ENCODE measurements at regions not wholly inside any gene's neighbourhood (a gene's known extent, or its start where the extent isn't known, plus 50 kb on each side); places are given as distances from the start of the nearest gene placed in this dataset.
A peak's percentile ranks its signal among the peaks of the same experiment; 100 is the strongest.
"Not testable (repeated sequence)": the region's sequence is repeated elsewhere in the genome, so short reads cannot be mapped to it uniquely, and the experiment has no call there.

GRCh38 chr6:98384334-98384733 lies 450.0 kb upstream of the POU3F2 start:
- H3K4me1 ChIP-seq (ENCODE audit: control insufficient read depth, insufficient read depth, low read length), result no peaks in the 10 kb centered on the region
- no peaks in the 10 kb centered on the region for H3K27me3 ChIP-seq (ENCODE audit: control insufficient read depth, insufficient read depth, low read length)
- no peak overlapping the region for H3K27ac ChIP-seq (ENCODE audit: low read length)
- H3K27me3 Mint-ChIP-seq (ENCODE audit: low read depth in 2 of 2), result no peaks in the 10 kb centered on the region
- H3K4me3 ChIP-seq (ENCODE audit: low read length), result no peak overlapping the region
- no peaks in the 10 kb centered on the region for H3K4me1 Mint-ChIP-seq
- H3K36me3 ChIP-seq (ENCODE audit: control insufficient read depth, insufficient read depth, low read length), result no peaks in the 10 kb centered on the region
- no peaks in the 10 kb centered on the region for H3K36me3 Mint-ChIP-seq
- intact Hi-C loops (cut with micrococcal nuclease), result no loop called here
- no peak overlapping the region for H3K27ac Mint-ChIP-seq
- no peak for ATAC-seq
- H3K9me3 Mint-ChIP-seq, result peaks cover 8 to 17% of the 10 kb centered on the region in 2 donors
- WGBS (ENCODE audit: insufficient coverage), result 52% methylated on average over 4 of the region's 7 CpGs
- H3K4me3 Mint-ChIP-seq, result no peak overlapping the region
- DNase-seq, result no peak
- no peak for TF ChIP-seq CTCF (IDR thresholded peaks at IDR 0.05)
- no peaks in the 10 kb centered on the region for H3K9me3 ChIP-seq (ENCODE audit: control insufficient read depth, insufficient read depth, low read length)

- Histone ChIP-seq H3K27me3 (ENCODE audit: control insufficient read depth, insufficient read depth, low read length) (no peaks in the 10 kb centered on the region), H3K4me3 (ENCODE audit: low read length) (no peak overlapping the region), H3K9me3 (ENCODE audit: control insufficient read depth, insufficient read depth, low read length) (no peaks in the 10 kb centered on the region), H3K4me1 (ENCODE audit: control insufficient read depth, insufficient read depth, low read length) (no peaks in the 10 kb centered on the region), H3K27ac (ENCODE audit: low read length) (no peak overlapping the region), H3K36me3 (ENCODE audit: control insufficient read depth, insufficient read depth, low read length) (no peaks in the 10 kb centered on the region)
- intact Hi-C loops (cut with micrococcal nuclease), result no loop called here
- 88% methylated on average over 6 of the region's 6 CpGs for WGBS (ENCODE audit: insufficient coverage)
- no peaks in the 10 kb centered on the region for H3K36me3 Mint-ChIP-seq
- H3K4me1 Mint-ChIP-seq, result no peaks in the 10 kb centered on the region
- no peaks in the 10 kb centered on the region for H3K27me3 Mint-ChIP-seq (ENCODE audit: low read depth in 2 of 2)
- DNase-seq (no peak), ATAC-seq (no peak)
- H3K27ac Mint-ChIP-seq, result no peak overlapping the region
- H3K9me3 Mint-ChIP-seq, result peaks cover 8 to 15% of the 10 kb centered on the region in 2 donors
- TF ChIP-seq CTCF (IDR thresholded peaks at IDR 0.05), result no peak
- no peak overlapping the region for H3K4me3 Mint-ChIP-seq
Measured at GRCh38 chr6:98384801-98385200, 449.6 kb upstream of the POU3F2 start.

- no peaks in the 10 kb centered on the region for H3K4me1 ChIP-seq (ENCODE audit: control insufficient read depth, insufficient read depth, low read length)
- Mint-ChIP-seq H3K27me3 (ENCODE audit: low read depth in 2 of 2) (no peaks in the 10 kb centered on the region), H3K36me3 (no peaks in the 10 kb centered on the region), H3K4me3 (no peak overlapping the region), H3K9me3 (peaks cover 6 to 10% of the 10 kb centered on the region in 2 donors), H3K4me1 (no peaks in the 10 kb centered on the region), H3K27ac (no peak overlapping the region)
- no peak overlapping the region for H3K4me3 ChIP-seq (ENCODE audit: low read length)
- DNase-seq (no peak), ATAC-seq (no peak)
- H3K9me3 ChIP-seq (ENCODE audit: control insufficient read depth, insufficient read depth, low read length), result no peaks in the 10 kb centered on the region
- H3K36me3 ChIP-seq (ENCODE audit: control insufficient read depth, insufficient read depth, low read length), result no peaks in the 10 kb centered on the region
- intact Hi-C loops (cut with micrococcal nuclease), result no loop called here
- H3K27me3 ChIP-seq (ENCODE audit: control insufficient read depth, insufficient read depth, low read length), result no peaks in the 10 kb centered on the region
- TF ChIP-seq CTCF (IDR thresholded peaks at IDR 0.05), result no peak
- no CpG with 5 or more reads among the region's 1 CpG for WGBS (ENCODE audit: insufficient coverage)
- no peak overlapping the region for H3K27ac ChIP-seq (ENCODE audit: low read length)
Measured at GRCh38 chr6:98395610-98396166, 438.7 kb upstream of the POU3F2 start.

- peaks cover 9 to 12% of the 10 kb centered on the region in 2 donors for H3K9me3 Mint-ChIP-seq
- Histone ChIP-seq H3K4me3 (ENCODE audit: low read length) (no peak overlapping the region), H3K36me3 (ENCODE audit: control insufficient read depth, insufficient read depth, low read length) (no peaks in the 10 kb centered on the region), H3K27ac (ENCODE audit: low read length) (no peak overlapping the region), H3K9me3 (ENCODE audit: control insufficient read depth, insufficient read depth, low read length) (no peaks in the 10 kb centered on the region), H3K4me1 (ENCODE audit: control insufficient read depth, insufficient read depth, low read length) (no peaks in the 10 kb centered on the region), H3K27me3 (ENCODE audit: control insufficient read depth, insufficient read depth, low read length) (no peaks in the 10 kb centered on the region)
- DNase-seq (no peak), ATAC-seq (no peak)
- H3K4me1 Mint-ChIP-seq, result no peaks in the 10 kb centered on the region
- no peak overlapping the region for H3K4me3 Mint-ChIP-seq
- H3K27ac Mint-ChIP-seq, result no peak overlapping the region
- peaks cover 6% of the 10 kb centered on the region for H3K36me3 Mint-ChIP-seq
- H3K27me3 Mint-ChIP-seq (ENCODE audit: low read depth in 2 of 2), result no peaks in the 10 kb centered on the region
- intact Hi-C loops (cut with micrococcal nuclease), result no loop called here
- WGBS (ENCODE audit: insufficient coverage), result 73% methylated on average over 2 of the region's 2 CpGs
- no peak for TF ChIP-seq CTCF (IDR thresholded peaks at IDR 0.05)
Measured at GRCh38 chr6:98416027-98416426, 418.3 kb upstream of the POU3F2 start.

GRCh38 chr6:98416497-98417158 lies 417.7 kb upstream of the POU3F2 start:
- H3K36me3 Mint-ChIP-seq; H3K9me3 Mint-ChIP-seq; H3K36me3 ChIP-seq (ENCODE audit: control insufficient read depth, insufficient read depth, low read length); H3K9me3 ChIP-seq (ENCODE audit: control insufficient read depth, insufficient read depth, low read length); intact Hi-C loops (cut with micrococcal nuclease); H3K27ac ChIP-seq (ENCODE audit: low read length); H3K27me3 Mint-ChIP-seq (ENCODE audit: low read depth in 2 of 2); H3K27ac Mint-ChIP-seq; H3K27me3 ChIP-seq (ENCODE audit: control insufficient read depth, insufficient read depth, low read length); H3K4me1 Mint-ChIP-seq; H3K4me1 ChIP-seq (ENCODE audit: control insufficient read depth, insufficient read depth, low read length); H3K4me3 ChIP-seq (ENCODE audit: low read length); H3K4me3 Mint-ChIP-seq; ATAC-seq: not testable (repeated sequence)
- peak in 1 of 2 donors; percentile 23 for DNase-seq
- WGBS (ENCODE audit: insufficient coverage), result 82% methylated on average over 22 of the region's 30 CpGs

Measured in natural killer cell (primary cell).